NCI-H526 (cell line): ENCODE measurements at regions not wholly inside any gene's neighbourhood (a gene's known extent, or its start where the extent isn't known, plus 50 kb on each side); places are given as distances from the start of the nearest gene placed in this dataset.

Experiments used
- DNase-seq, 2 experiments: peaks; one replicate each; lab custom pipeline; 2025; lab: John Stamatoyannopoulos, UW

- DNase-seq, result no peak
Measured at GRCh38 chr13:107252428-107252827, 684.5 kb upstream of the ARGLU1 start.

GRCh38 chr13:107252021-107252420 is 684.1 kb upstream of the ARGLU1 start:
- DNase-seq, result no peak

GRCh38 chr13:107251341-107251740 is 683.4 kb upstream of the ARGLU1 start:
- DNase-seq, result no peak

GRCh38 chr13:107250628-107251027 is 682.7 kb upstream of the ARGLU1 start:
- no peak for DNase-seq

GRCh38 chr13:107244241-107244640 is 676.3 kb upstream of the ARGLU1 start:
- no peak for DNase-seq

- DNase-seq, result no peak
Measured at GRCh38 chr13:107242138-107242537, 674.2 kb upstream of the ARGLU1 start.

- no peak for DNase-seq
Measured at GRCh38 chr13:107241381-107241780, 673.4 kb upstream of the ARGLU1 start.

GRCh38 chr13:107239213-107239612 is 671.3 kb upstream of the ARGLU1 start:
- no peak for DNase-seq

- DNase-seq, result no peak
Measured at GRCh38 chr13:107238262-107238981, 670.5 kb upstream of the ARGLU1 start.

GRCh38 chr13:107234319-107235073 is 666.6 kb upstream of the ARGLU1 start:
- DNase-seq, result no peak

GRCh38 chr13:107233541-107233940 is 665.6 kb upstream of the ARGLU1 start:
- DNase-seq, result no peak

- DNase-seq, result no peak
Measured at GRCh38 chr13:107231944-107232343, 664.0 kb upstream of the ARGLU1 start.

GRCh38 chr13:107223867-107224266 is 655.9 kb upstream of the ARGLU1 start:
- no peak for DNase-seq

GRCh38 chr13:107222597-107222996 is 654.7 kb upstream of the ARGLU1 start:
- no peak for DNase-seq

GRCh38 chr13:107220245-107220644 is 652.3 kb upstream of the ARGLU1 start:
- no peak for DNase-seq

GRCh38 chr13:107217251-107217650 is 649.3 kb upstream of the ARGLU1 start:
- DNase-seq, result no peak

GRCh38 chr13:107216046-107216755 is 648.3 kb upstream of the ARGLU1 start:
- no peak for DNase-seq

GRCh38 chr13:107211073-107211472 is 643.1 kb upstream of the ARGLU1 start:
- peak; percentile 66 to 86 for DNase-seq

- no peak for DNase-seq
Measured at GRCh38 chr13:107210723-107211030, 642.7 kb upstream of the ARGLU1 start.

- DNase-seq, result no peak
Measured at GRCh38 chr13:107209824-107210722, 642.1 kb upstream of the ARGLU1 start.

- DNase-seq, result no peak
Measured at GRCh38 chr13:107208889-107209288, 641.0 kb upstream of the ARGLU1 start.
